Left ventricle myocardium inferior (tissue), 1 donor: ENCODE measurements at regions not wholly inside any gene's neighbourhood (a gene's known extent, or its start where the extent isn't known, plus 50 kb on each side); places are given as distances from the start of the nearest gene placed in this dataset.

Experiments used
- DNase-seq: peaks from one replicate; pipeline ENCODE4 v3.0.0-alpha.2; 2020
- H3K27ac ChIP-seq: fragments of 200-600 bp; replicated peaks from 2 replicates; pipeline ENCODE4 v1.8.0; 2021
- H3K27me3 ChIP-seq: fragments of 200-600 bp; 2 replicates; pipeline ENCODE4 v1.8.0; 2021; ENCODE audit warnings: low read depth
- H3K36me3 ChIP-seq: fragments of 200-600 bp; 2 replicates; pipeline ENCODE4 v1.8.0; 2021
- H3K4me1 ChIP-seq: fragments of 200-600 bp; 2 replicates; pipeline ENCODE4 v1.8.0; 2021
- H3K4me3 ChIP-seq: fragments of 200-600 bp; 2 replicates; pipeline ENCODE4 v1.8.0; 2021; ENCODE audit warnings: mild to moderate bottlenecking, moderate library complexity
- H3K9me3 ChIP-seq: fragments of 200-600 bp; replicated peaks from 2 replicates; pipeline ENCODE4 v1.8.0; 2021
- CTCF ChIP-seq: fragments of 200-600 bp; IDR thresholded peaks from 2 replicates; pipeline ENCODE4 v1.8.0; 2021; ENCODE audit warnings: antibody characterized with exemption, mild to moderate bottlenecking, borderline replicate concordance
- intact Hi-C: fragments of 100-400 bp; cut with micrococcal nuclease; formaldehyde crosslinking; loops from one replicate; pipeline ENCODE4 v1.11.0; 2022
- donor health status: DM: no; HTN: yes; CAD: no; lungs with severe emphysema.

DNA sequence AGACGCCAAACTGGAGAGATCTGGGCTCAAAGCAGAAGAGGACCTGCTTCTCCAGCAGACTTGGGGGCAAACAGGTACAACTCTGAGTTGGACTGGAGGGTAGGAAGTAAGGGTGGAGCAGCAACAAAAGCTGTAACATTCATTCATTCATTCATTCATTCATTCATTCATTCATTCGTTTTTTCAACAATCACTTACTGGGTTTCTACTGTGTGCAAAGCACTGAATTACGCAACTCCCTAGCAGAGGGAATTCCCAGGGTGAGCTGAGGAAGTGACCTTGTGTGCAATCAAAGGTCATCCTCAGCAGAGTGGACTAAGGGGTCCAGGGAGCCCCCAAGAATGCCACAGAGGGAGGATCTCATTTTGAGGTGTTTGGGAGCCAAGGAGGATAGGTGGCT, 231.1 kb upstream of the SDK2 start:
- no peak for TF ChIP-seq CTCF
- H3K4me1 ChIP-seq, result no peaks in the 10 kb centered on the region
- no peak overlapping the region for H3K4me3 ChIP-seq
- H3K9me3 ChIP-seq, result no peaks in the 10 kb centered on the region
- H3K36me3 ChIP-seq, result no peaks in the 10 kb centered on the region
- no peak overlapping the region for H3K27ac ChIP-seq
- DNase-seq, result no peak
- intact Hi-C loops, result no loop called here
- H3K27me3 ChIP-seq, result peaks cover 25% of the 10 kb centered on the region

GRCh38 chr17:73877962-73878361, 233.7 kb upstream of the SDK2 start:
- TF ChIP-seq CTCF, result no peak
- intact Hi-C loops, result no loop called here
- no peaks in the 10 kb centered on the region for H3K4me1 ChIP-seq
- H3K36me3 ChIP-seq, result no peaks in the 10 kb centered on the region
- DNase-seq, result no peak
- H3K4me3 ChIP-seq, result no peak overlapping the region
- H3K9me3 ChIP-seq, result no peaks in the 10 kb centered on the region
- no peak overlapping the region for H3K27ac ChIP-seq
- H3K27me3 ChIP-seq, result peaks cover 32% of the 10 kb centered on the region

DNA sequence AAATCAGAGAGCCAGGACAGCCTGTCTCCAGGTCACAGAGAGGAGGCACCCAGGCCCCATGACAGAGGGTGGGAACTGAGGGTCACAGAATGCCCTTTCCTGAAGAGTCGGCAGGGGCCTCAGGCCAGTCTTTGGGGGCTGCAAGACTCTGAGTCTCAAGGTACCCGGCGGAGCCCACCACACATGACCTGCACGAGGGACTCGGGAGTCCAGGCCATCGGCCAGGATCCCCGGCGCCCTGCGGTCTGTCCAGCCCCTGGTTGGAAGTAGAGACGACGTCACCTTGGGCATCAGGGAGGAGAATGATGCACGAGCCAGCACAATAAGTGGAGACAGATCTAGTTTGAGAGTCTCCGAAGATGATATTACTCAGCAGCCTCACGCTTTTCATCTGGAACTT, 234.7 kb upstream of the SDK2 start:
- intact Hi-C loops, result no loop called here
- no peaks in the 10 kb centered on the region for H3K4me1 ChIP-seq
- DNase-seq, result no peak
- no peaks in the 10 kb centered on the region for H3K36me3 ChIP-seq
- H3K27me3 ChIP-seq, result peaks cover 42% of the 10 kb centered on the region
- H3K4me3 ChIP-seq, result no peak overlapping the region
- TF ChIP-seq CTCF, result no peak
- H3K27ac ChIP-seq, result no peak overlapping the region
- H3K9me3 ChIP-seq, result no peaks in the 10 kb centered on the region

GRCh38 chr17:73879987-73880386, 235.7 kb upstream of the SDK2 start:
- Histone ChIP-seq H3K27ac (no peak overlapping the region), H3K9me3 (no peaks in the 10 kb centered on the region), H3K4me1 (no peaks in the 10 kb centered on the region), H3K36me3 (no peaks in the 10 kb centered on the region), H3K27me3 (peaks cover 52% of the 10 kb centered on the region), H3K4me3 (no peak overlapping the region)
- TF ChIP-seq CTCF, result no peak
- no peak for DNase-seq
- intact Hi-C loops, result no loop called here

DNA sequence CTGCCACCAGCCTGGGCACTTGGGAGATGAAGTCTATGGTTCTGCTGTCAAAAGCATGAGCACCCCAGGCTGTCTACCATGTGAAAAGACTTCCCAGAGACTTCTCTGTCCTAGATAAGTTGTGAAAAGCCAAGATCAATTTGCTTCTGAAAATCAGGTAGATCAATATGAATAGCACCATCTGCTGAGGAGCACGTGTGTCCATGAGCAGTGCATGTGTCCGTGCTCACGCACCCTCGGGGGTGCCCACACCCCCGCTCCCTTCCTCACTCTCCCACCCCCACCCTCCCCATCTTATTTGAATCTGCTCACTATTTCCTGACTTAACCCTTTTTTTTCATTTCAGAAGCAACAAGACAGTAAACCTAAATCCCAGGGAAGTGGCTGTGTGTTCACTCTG, 238.3 kb upstream of the SDK2 start:
- Histone ChIP-seq H3K4me3 (no peak overlapping the region), H3K36me3 (no peaks in the 10 kb centered on the region), H3K27me3 (peaks cover 65% of the 10 kb centered on the region), H3K27ac (no peak overlapping the region), H3K9me3 (no peaks in the 10 kb centered on the region), H3K4me1 (no peaks in the 10 kb centered on the region)
- intact Hi-C loops, result no loop called here
- no peak for TF ChIP-seq CTCF
- DNase-seq, result no peak

DNA sequence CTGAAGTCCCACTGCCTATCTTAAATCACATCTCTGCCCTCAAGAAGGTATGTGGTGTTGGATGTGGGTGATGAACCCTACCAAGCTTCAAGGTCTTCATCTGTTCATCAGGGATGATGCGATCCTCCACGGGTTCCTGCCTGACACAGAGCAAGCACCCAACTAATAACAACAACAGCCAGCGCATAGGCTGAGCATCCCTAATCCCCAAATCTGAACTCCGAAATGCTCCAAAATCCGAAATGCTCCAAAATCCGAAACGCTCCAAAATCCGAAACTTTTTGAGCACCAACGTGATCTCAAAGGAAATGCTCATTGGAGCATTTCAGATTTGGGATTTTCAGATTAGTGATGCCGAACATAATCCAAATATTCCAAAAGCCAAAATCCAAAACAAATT, 238.9 kb upstream of the SDK2 start:
- Histone ChIP-seq H3K36me3 (no peaks in the 10 kb centered on the region), H3K27ac (no peak overlapping the region), H3K4me1 (no peaks in the 10 kb centered on the region), H3K9me3 (no peaks in the 10 kb centered on the region), H3K4me3 (no peak overlapping the region), H3K27me3 (peaks cover 59% of the 10 kb centered on the region)
- DNase-seq, result no peak
- no peak for TF ChIP-seq CTCF
- intact Hi-C loops, result no loop called here
